ENCODE measurements at regions not wholly inside any gene's neighbourhood (a gene's known extent, or its start where the extent isn't known, plus 50 kb on each side); places are given as distances from the start of the nearest gene placed in this dataset.

- Histone ChIP-seq H3K36me3 (ENCODE audit: control insufficient read depth in 4 of 4, insufficient read depth in 3 of 4, low read depth in 1 of 4, low read length in 3 of 4) (no peaks in the 10 kb centered on the region), H3K27ac (ENCODE audit: low read depth in 1 of 2, low read length in 2 of 2) (no peak overlapping the region), H3K4me1 (ENCODE audit: control insufficient read depth in 4 of 4, insufficient read depth in 4 of 4, low read length in 3 of 4) (no peaks in the 10 kb centered on the region), H3K9ac (ENCODE audit: low read depth in 1 of 2, low read length in 2 of 2) (no peak overlapping the region), H3K9me3 (ENCODE audit: control insufficient read depth in 4 of 4, low read length in 3 of 4) (no peaks in the 10 kb centered on the region), H3K27me3 (ENCODE audit: control insufficient read depth in 4 of 4, insufficient read depth in 4 of 4, low read length in 3 of 4) (no peaks in the 10 kb centered on the region), H3K4me3 (ENCODE audit: low read depth in 1 of 3, low read length in 3 of 3) (no peak overlapping the region)
- no peak for DNase-seq (ENCODE audit: low spot score)
- WGBS = 27% methylated on average over 1 of the region's 1 CpG
- TF ChIP-seq RXRA (IDR thresholded peaks at IDR 0.05) (no peak), REST (IDR thresholded peaks at IDR 0.05) (no peak), MAX (IDR thresholded peaks at IDR 0.05) (no peak), RAD21 (IDR thresholded peaks at IDR 0.05) (no peak), ATF3 (IDR thresholded peaks at IDR 0.05) (no peak), NR2F2 (IDR thresholded peaks at IDR 0.05) (no peak), TAF1 (conservative IDR thresholded peaks at IDR 0.05) (no peak), FOXA1 (IDR thresholded peaks at IDR 0.05) (no peak), SP1 (IDR thresholded peaks at IDR 0.05) (no peak), FOXA2 (IDR thresholded peaks at IDR 0.05) (no peak), CTCF (IDR thresholded peaks at IDR 0.05; ENCODE audit: low read depth, low read length, missing input control) (no peak), EGR1 (IDR thresholded peaks at IDR 0.05; ENCODE audit: low read depth in 2 of 2) (no peak), YY1 (IDR thresholded peaks at IDR 0.05) (no peak), HNF4A (conservative IDR thresholded peaks at IDR 0.05) (no peak), HNF4G (IDR thresholded peaks at IDR 0.05) (no peak), ZBTB33 (IDR thresholded peaks at IDR 0.05) (no peak), GABPA (IDR thresholded peaks at IDR 0.05 in 1 of 2, conservative IDR thresholded peaks at IDR 0.05 in 1 of 2) (no peak), JUND (IDR thresholded peaks at IDR 0.05) (no peak)
Observed at GRCh38 chr6:76862936-76863335, 600.4 kb downstream of the HTR1B start.

Data from liver (tissue), 8 donors.